Thyroid gland (tissue), 4 donors: ENCODE measurements at regions not wholly inside any gene's neighbourhood (a gene's known extent, or its start where the extent isn't known, plus 50 kb on each side); places are given as distances from the start of the nearest gene placed in this dataset.

Source experiments
- POLR2A ChIP-seq, 2 donors: fragments of 450-650 bp; IDR thresholded peaks; one replicate each; pipeline ENCODE4 v1.6.1; 2017; ENCODE audit warnings: antibody characterized with exemption in 2 of 2, mild to moderate bottlenecking in 2 of 2, moderate library complexity in 1 of 2
- TF ChIP-seq, protein P1 (sequence below), 6 experiments: fragments of 200-600 bp in 3 of 6; fragments of 450-650 bp in 3 of 6; sonication (generic) in 3 of 6; IDR thresholded peaks; one replicate each; pipeline ENCODE4 v1.5.1; 2016 to 2019; ENCODE audit warnings: antibody characterized with exemption in 6 of 6, mild to moderate bottlenecking in 2 of 6, inconsistent platforms in 1 of 6, moderate library complexity in 1 of 6

DNA sequence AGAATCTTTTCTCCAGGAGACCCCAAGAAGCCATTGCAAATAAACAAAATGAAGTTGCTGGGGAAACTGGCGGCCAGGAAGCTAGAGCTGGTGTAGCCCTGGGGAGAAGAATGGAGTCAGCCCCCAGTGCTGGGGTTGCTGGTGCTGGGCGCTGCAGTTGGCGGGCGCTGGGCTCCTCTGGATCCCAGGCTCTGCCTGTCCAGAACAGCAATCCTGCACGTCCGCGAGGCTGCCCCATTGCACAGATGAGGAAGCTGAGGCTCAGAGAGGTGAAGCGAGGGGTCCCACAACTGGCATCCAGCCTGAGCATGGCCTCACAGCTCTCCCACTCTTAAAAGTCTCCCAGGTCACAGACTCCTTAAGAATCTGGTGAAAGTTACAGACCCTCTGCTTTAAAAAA, 161.1 kb downstream of the OR4M2 start:
- TF ChIP-seq, protein P1, sequence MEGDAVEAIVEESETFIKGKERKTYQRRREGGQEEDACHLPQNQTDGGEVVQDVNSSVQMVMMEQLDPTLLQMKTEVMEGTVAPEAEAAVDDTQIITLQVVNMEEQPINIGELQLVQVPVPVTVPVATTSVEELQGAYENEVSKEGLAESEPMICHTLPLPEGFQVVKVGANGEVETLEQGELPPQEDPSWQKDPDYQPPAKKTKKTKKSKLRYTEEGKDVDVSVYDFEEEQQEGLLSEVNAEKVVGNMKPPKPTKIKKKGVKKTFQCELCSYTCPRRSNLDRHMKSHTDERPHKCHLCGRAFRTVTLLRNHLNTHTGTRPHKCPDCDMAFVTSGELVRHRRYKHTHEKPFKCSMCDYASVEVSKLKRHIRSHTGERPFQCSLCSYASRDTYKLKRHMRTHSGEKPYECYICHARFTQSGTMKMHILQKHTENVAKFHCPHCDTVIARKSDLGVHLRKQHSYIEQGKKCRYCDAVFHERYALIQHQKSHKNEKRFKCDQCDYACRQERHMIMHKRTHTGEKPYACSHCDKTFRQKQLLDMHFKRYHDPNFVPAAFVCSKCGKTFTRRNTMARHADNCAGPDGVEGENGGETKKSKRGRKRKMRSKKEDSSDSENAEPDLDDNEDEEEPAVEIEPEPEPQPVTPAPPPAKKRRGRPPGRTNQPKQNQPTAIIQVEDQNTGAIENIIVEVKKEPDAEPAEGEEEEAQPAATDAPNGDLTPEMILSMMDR (IDR thresholded peaks at IDR 0.05) = no peak
- no peak for TF ChIP-seq POLR2A (IDR thresholded peaks at IDR 0.05)
